ENCODE measurements at regions not wholly inside any gene's neighbourhood (a gene's known extent, or its start where the extent isn't known, plus 50 kb on each side); places are given as distances from the start of the nearest gene placed in this dataset.

DNA sequence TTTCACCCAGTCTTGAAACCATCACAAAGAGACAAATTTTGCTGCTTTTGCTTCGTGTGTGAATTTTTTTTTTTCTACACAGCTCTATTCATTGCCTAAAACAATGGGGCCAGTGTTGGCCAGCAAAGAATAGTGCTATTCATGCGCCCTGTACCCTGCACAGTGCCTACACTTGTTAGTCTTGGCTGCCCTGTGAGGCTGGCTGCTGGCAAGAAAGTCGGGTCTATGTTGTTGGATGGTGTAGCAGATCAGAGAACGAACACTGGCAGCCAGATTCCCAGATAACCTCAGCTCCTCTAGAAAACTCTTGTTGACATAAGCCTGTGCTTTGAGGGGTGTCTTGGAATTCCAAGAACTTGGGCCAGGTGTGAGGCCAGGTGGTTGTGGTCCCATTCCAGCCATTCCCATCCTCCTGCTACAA is 455.7 kb upstream of the TCF4 start:
- Mint-ChIP-seq H3K27me3 (no peaks in the 10 kb centered on the region), H3K9me3 (peaks cover under 1 to 31% (median 13%) of the 10 kb centered on the region in 8 donors), H3K4me1 (no peaks in the 10 kb centered on the region), H3K4me3 (no peak overlapping the region), H3K27ac (no peak overlapping the region), H3K36me3 (no peaks in the 10 kb centered on the region)
- no peaks in the 10 kb centered on the region for H3K9me3 ChIP-seq (ENCODE audit: control insufficient read depth in 1 of 2, low read length in 2 of 2)
- no peak overlapping the region for H3K27ac ChIP-seq (ENCODE audit: low read depth, low read length)
- no peaks in the 10 kb centered on the region for H3K36me3 ChIP-seq (ENCODE audit: insufficient read depth, low read length)
- intact Hi-C loops (cut with micrococcal nuclease), result no loop called here
- POLR2A ChIA-PET (ENCODE audit: partially characterized antibody), result no interaction called here
- no peaks in the 10 kb centered on the region for H3K4me1 ChIP-seq (ENCODE audit: insufficient read depth, low read length)
- DNase-seq, result no peak
- no peaks in the 10 kb centered on the region for H3K27me3 ChIP-seq (ENCODE audit: insufficient read depth, low read length)
- no peak overlapping the region for H3K4me3 ChIP-seq (ENCODE audit: low read length in 2 of 2)
- CTCF ChIA-PET (ENCODE audit: partially characterized antibody), result no interaction called here

DNA sequence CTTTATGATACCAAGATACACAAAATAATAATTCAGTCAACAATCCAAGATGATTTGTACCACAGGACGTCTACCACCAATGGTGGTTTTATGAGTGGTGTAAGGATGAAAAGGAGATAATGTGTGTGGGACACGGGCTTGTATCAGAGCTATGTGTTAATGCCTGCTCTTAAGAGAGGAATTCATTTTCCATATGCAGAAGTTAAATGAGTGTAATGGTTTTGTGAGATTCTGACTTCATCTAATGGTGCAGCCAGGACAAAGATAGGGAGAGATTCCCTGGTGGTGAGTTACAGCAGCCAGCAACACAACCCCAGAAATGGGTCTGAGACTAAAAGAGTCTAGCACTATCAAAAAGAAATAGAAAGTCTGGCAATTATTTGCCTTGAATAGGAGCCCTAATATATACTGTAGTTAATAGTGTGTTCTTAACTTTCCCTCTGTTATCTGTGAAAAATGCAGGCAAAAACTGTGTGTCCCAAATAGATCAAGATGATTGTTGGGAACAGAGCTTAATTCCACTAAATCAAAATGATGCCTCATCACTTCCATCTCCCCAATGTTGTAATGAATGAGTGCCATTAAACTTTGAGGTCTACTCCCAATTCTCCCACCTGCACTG is 455.0 kb upstream of the TCF4 start:
- no peaks in the 10 kb centered on the region for H3K4me1 ChIP-seq (ENCODE audit: insufficient read depth, low read length)
- H3K27ac ChIP-seq (ENCODE audit: low read depth, low read length), result no peak overlapping the region
- CTCF ChIA-PET (ENCODE audit: partially characterized antibody), result no interaction called here
- no peaks in the 10 kb centered on the region for H3K9me3 ChIP-seq (ENCODE audit: control insufficient read depth in 1 of 2, low read length in 2 of 2)
- Mint-ChIP-seq H3K36me3 (no peaks in the 10 kb centered on the region), H3K9me3 (peaks cover 0 to 31% (median 12%) of the 10 kb centered on the region in 8 donors), H3K27me3 (no peaks in the 10 kb centered on the region), H3K27ac (no peak overlapping the region), H3K4me3 (no peak overlapping the region), H3K4me1 (no peaks in the 10 kb centered on the region)
- POLR2A ChIA-PET (ENCODE audit: partially characterized antibody), result no interaction called here
- intact Hi-C loops (cut with micrococcal nuclease), result no loop called here
- H3K27me3 ChIP-seq (ENCODE audit: insufficient read depth, low read length), result no peaks in the 10 kb centered on the region
- H3K36me3 ChIP-seq (ENCODE audit: insufficient read depth, low read length), result no peaks in the 10 kb centered on the region
- DNase-seq, result no peak
- H3K4me3 ChIP-seq (ENCODE audit: low read length in 2 of 2), result no peak overlapping the region

DNA sequence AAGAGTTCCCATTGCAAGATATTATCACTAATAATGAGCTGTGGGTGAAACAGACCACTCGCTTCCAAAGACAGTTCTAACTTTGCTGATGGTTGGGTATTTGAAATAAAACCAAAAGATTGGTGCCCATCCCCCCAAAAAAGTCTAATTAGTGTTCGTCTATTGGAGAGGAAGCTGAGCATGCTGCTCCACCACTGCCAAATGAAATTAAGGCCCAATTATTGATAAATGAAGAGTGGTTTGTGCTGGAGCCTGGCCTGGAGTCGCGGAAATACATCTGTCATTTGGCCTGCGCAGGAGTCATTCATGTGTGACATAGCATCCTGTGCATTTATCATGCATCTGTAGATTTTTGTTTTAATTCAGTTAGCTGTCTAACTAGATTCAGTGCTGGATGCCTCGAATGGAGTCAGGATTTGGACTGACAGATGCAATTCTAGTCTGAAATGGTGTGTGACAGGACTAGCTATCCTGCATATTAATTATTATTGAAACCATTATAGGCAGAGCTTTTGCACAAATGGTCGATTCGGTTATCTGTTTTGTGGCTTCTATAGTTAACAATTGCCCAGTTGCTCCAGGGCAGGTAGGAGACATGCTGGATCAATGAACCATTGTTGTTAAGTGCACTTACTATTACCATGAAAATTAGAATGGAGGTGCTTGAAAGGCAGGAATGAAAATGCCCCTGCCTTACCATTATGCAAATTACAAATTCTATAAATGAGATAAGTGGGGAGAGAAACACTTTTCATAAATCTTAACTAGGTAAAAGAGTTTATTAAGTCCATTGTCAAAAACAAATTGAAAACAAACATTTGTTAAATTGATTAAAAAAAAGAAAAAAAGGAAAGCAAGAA is 450.4 kb upstream of the TCF4 start:
- Histone ChIP-seq H3K4me1 (ENCODE audit: insufficient read depth, low read length) (no peaks in the 10 kb centered on the region), H3K9me3 (ENCODE audit: control insufficient read depth in 1 of 2, low read length in 2 of 2) (no peaks in the 10 kb centered on the region), H3K27ac (ENCODE audit: low read depth, low read length) (no peak overlapping the region), H3K4me3 (ENCODE audit: low read length in 2 of 2) (no peak overlapping the region), H3K36me3 (ENCODE audit: insufficient read depth, low read length) (no peaks in the 10 kb centered on the region), H3K27me3 (ENCODE audit: insufficient read depth, low read length) (no peaks in the 10 kb centered on the region)
- H3K27ac Mint-ChIP-seq, result no peak overlapping the region
- H3K27me3 Mint-ChIP-seq, result no peaks in the 10 kb centered on the region
- peaks cover 6 to 15% (median 8%) of the 10 kb centered on the region in 8 donors for H3K9me3 Mint-ChIP-seq
- H3K36me3 Mint-ChIP-seq, result no peaks in the 10 kb centered on the region
- intact Hi-C loops (cut with micrococcal nuclease), result no loop called here
- CTCF ChIA-PET (ENCODE audit: partially characterized antibody), result no interaction called here
- H3K4me3 Mint-ChIP-seq, result no peak overlapping the region
- H3K4me1 Mint-ChIP-seq, result no peaks in the 10 kb centered on the region
- no peak for DNase-seq
- POLR2A ChIA-PET (ENCODE audit: partially characterized antibody), result no interaction called here

DNA sequence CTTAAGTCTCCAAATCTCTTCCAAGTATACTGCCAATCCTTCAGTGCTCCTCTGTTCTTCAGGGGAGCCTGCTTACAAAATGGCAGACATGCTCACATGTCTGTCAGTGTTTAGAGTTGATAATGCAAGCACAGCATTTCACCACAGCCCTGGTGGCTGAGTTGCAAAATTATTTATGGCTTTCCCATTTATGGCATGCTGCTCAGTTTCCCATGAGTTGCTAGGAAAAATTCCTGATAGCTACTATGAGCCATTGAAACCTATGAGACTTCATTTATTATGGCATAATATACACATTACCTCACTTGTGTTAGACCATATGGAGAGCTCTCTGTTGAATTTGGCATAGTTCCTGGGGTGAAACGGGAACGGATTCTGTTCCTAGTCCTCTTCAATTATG is 448.7 kb upstream of the TCF4 start:
- no peaks in the 10 kb centered on the region for H3K27me3 Mint-ChIP-seq
- intact Hi-C loops (cut with micrococcal nuclease), result no loop called here
- Histone ChIP-seq H3K36me3 (ENCODE audit: insufficient read depth, low read length) (no peaks in the 10 kb centered on the region), H3K27me3 (ENCODE audit: insufficient read depth, low read length) (no peaks in the 10 kb centered on the region), H3K4me1 (ENCODE audit: insufficient read depth, low read length) (no peaks in the 10 kb centered on the region), H3K9me3 (ENCODE audit: control insufficient read depth in 1 of 2, low read length in 2 of 2) (no peaks in the 10 kb centered on the region), H3K4me3 (ENCODE audit: low read length in 2 of 2) (no peak overlapping the region), H3K27ac (ENCODE audit: low read depth, low read length) (no peak overlapping the region)
- ChIA-PET CTCF (ENCODE audit: partially characterized antibody) (no interaction called here), POLR2A (ENCODE audit: partially characterized antibody) (no interaction called here)
- H3K4me3 Mint-ChIP-seq, result no peak overlapping the region
- peaks cover 5 to 15% (median 8%) of the 10 kb centered on the region in 8 donors for H3K9me3 Mint-ChIP-seq
- DNase-seq, result no peak
- no peaks in the 10 kb centered on the region for H3K4me1 Mint-ChIP-seq
- H3K36me3 Mint-ChIP-seq, result no peaks in the 10 kb centered on the region
- H3K27ac Mint-ChIP-seq, result no peak overlapping the region

DNA sequence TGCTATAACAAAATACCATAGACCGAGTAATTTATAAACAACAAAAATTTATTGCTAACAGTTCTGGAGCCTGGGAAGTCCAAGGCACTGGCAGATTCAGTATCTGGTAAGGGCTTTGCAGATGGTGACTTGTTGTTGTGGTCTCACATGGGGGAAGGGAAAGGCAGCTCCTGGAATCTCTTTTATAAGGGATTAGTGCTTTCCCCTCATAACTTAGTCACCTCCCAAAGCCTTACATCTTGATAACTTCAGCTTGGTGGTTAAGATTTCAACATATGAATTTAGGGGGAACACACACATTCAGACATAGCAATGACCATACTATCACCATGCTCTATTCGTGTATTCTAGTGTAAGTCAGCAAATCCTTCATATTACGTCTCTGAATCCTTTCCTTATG is 447.6 kb upstream of the TCF4 start:
- no peaks in the 10 kb centered on the region for H3K27me3 Mint-ChIP-seq
- Histone ChIP-seq H3K36me3 (ENCODE audit: insufficient read depth, low read length) (no peaks in the 10 kb centered on the region), H3K4me3 (ENCODE audit: low read length in 2 of 2) (no peak overlapping the region), H3K9me3 (ENCODE audit: control insufficient read depth in 1 of 2, low read length in 2 of 2) (no peaks in the 10 kb centered on the region), H3K4me1 (ENCODE audit: insufficient read depth, low read length) (no peaks in the 10 kb centered on the region), H3K27ac (ENCODE audit: low read depth, low read length) (no peak overlapping the region), H3K27me3 (ENCODE audit: insufficient read depth, low read length) (no peaks in the 10 kb centered on the region)
- peaks cover 2 to 15% (median 8%) of the 10 kb centered on the region in 8 donors for H3K9me3 Mint-ChIP-seq
- H3K4me1 Mint-ChIP-seq, result no peaks in the 10 kb centered on the region
- no peaks in the 10 kb centered on the region for H3K36me3 Mint-ChIP-seq
- H3K27ac Mint-ChIP-seq, result no peak overlapping the region
- intact Hi-C loops (cut with micrococcal nuclease), result no loop called here
- no peak for DNase-seq
- POLR2A ChIA-PET (ENCODE audit: partially characterized antibody), result no interaction called here
- CTCF ChIA-PET (ENCODE audit: partially characterized antibody), result no interaction called here
- no peak overlapping the region for H3K4me3 Mint-ChIP-seq

DNA sequence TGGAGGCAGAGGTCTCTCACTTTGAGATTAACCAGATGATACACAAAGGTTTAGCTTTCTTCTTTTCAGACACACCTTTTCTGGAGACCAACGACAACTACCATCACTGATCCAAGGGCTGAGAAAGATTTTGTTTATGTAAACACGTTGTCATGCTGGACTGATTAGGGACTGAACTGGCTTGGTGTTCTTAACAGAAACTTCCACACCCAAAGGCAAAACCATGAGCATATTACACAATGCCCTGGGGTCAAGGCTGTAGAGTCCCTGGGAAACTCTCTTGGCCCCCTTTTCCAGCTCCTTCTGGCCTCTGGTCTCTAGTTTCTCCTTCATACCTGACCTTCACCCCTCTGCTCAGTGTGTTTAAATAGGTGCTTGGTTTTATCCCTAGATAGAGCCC is 447.0 kb upstream of the TCF4 start:
- POLR2A ChIA-PET (ENCODE audit: partially characterized antibody), result no interaction called here
- CTCF ChIA-PET (ENCODE audit: partially characterized antibody), result no interaction called here
- H3K4me1 Mint-ChIP-seq, result no peaks in the 10 kb centered on the region
- no peaks in the 10 kb centered on the region for H3K36me3 Mint-ChIP-seq
- intact Hi-C loops (cut with micrococcal nuclease), result no loop called here
- no peaks in the 10 kb centered on the region for H3K9me3 ChIP-seq (ENCODE audit: control insufficient read depth in 1 of 2, low read length in 2 of 2)
- no peaks in the 10 kb centered on the region for H3K27me3 ChIP-seq (ENCODE audit: insufficient read depth, low read length)
- H3K27me3 Mint-ChIP-seq, result no peaks in the 10 kb centered on the region
- peaks cover 1 to 15% (median 8%) of the 10 kb centered on the region in 8 donors for H3K9me3 Mint-ChIP-seq
- no peak overlapping the region for H3K4me3 Mint-ChIP-seq
- DNase-seq, result no peak
- H3K36me3 ChIP-seq (ENCODE audit: insufficient read depth, low read length), result no peaks in the 10 kb centered on the region
- no peak overlapping the region for H3K27ac Mint-ChIP-seq
- H3K4me1 ChIP-seq (ENCODE audit: insufficient read depth, low read length), result no peaks in the 10 kb centered on the region
- no peak overlapping the region for H3K27ac ChIP-seq (ENCODE audit: low read depth, low read length)
- H3K4me3 ChIP-seq (ENCODE audit: low read length in 2 of 2), result no peak overlapping the region

DNA sequence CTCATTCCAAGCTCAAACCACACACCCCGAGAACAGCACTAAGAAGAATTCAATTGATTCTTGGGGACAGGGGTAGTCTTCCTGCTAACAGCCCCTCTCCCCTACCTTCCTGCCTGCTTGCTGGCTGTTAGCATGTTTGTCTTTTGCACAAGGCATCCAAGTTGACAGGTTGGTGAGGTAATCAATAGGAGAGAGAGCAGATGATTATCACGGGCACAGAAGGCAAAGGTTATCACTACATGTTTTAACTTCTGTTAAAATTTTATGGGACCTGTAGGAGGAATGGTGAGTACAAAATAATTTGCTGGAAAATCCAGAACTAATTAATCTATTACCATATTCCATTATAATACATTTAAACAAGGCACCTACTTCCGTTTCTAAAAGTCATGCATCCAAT is 442.1 kb upstream of the TCF4 start:
- DNase-seq, result no peak
- no peaks in the 10 kb centered on the region for H3K27me3 ChIP-seq (ENCODE audit: insufficient read depth, low read length)
- no peaks in the 10 kb centered on the region for H3K9me3 ChIP-seq (ENCODE audit: control insufficient read depth in 1 of 2, low read length in 2 of 2)
- no peak overlapping the region for H3K27ac ChIP-seq (ENCODE audit: low read depth, low read length)
- no peak overlapping the region for H3K4me3 Mint-ChIP-seq
- H3K36me3 Mint-ChIP-seq, result no peaks in the 10 kb centered on the region
- H3K4me3 ChIP-seq (ENCODE audit: low read length in 2 of 2), result no peak overlapping the region
- peaks cover 0 to 18% (median 5%) of the 10 kb centered on the region in 8 donors for H3K9me3 Mint-ChIP-seq
- H3K27me3 Mint-ChIP-seq, result no peaks in the 10 kb centered on the region
- H3K27ac Mint-ChIP-seq, result no peak overlapping the region
- no peaks in the 10 kb centered on the region for H3K4me1 ChIP-seq (ENCODE audit: insufficient read depth, low read length)
- H3K36me3 ChIP-seq (ENCODE audit: insufficient read depth, low read length), result no peaks in the 10 kb centered on the region
- H3K4me1 Mint-ChIP-seq, result no peaks in the 10 kb centered on the region
- POLR2A ChIA-PET (ENCODE audit: partially characterized antibody), result no interaction called here
- CTCF ChIA-PET (ENCODE audit: partially characterized antibody), result no interaction called here
- intact Hi-C loops (cut with micrococcal nuclease), result no loop called here
